ENCODE measurements at regions not wholly inside any gene's neighbourhood (a gene's known extent, or its start where the extent isn't known, plus 50 kb on each side); places are given as distances from the start of the nearest gene placed in this dataset.
"Not testable (repeated sequence)": the region's sequence is repeated elsewhere in the genome, so short reads cannot be mapped to it uniquely, and the experiment has no call there.

- Histone ChIP-seq H3K9me3 (no peaks in the 10 kb centered on the region), H3K27ac (no peak overlapping the region), H3K4me1 (no peaks in the 10 kb centered on the region), H3K4me3 (no peak overlapping the region), H3K36me3 (ENCODE audit: low read depth, missing control alignments) (no peaks in the 10 kb centered on the region), H3K27me3 (no peaks in the 10 kb centered on the region)
- no peak for DNase-seq
- TF ChIP-seq POLR2A (IDR thresholded peaks at IDR 0.05) = no peak
- TF ChIP-seq CTCF (IDR thresholded peaks at IDR 0.05) = no peak
- WGBS, 2 donors = 41 to 67% methylated on average over 1 of the region's 1 CpG
- intact Hi-C loops (cut with DNase I; ENCODE audit: low total_unique reads) = no loop called here
Measured at GRCh38 chr5:112594941-112595340, 142.7 kb upstream of the APC start.

- no peaks in the 10 kb centered on the region for H3K36me3 ChIP-seq (ENCODE audit: low read depth, missing control alignments)
- H3K9me3 ChIP-seq = no peaks in the 10 kb centered on the region
- H3K4me3 ChIP-seq = no peak overlapping the region
- 96 to 100% methylated on average over 1 of the region's 1 CpG for WGBS, 2 donors
- TF ChIP-seq POLR2A (IDR thresholded peaks at IDR 0.05) (no peak), CTCF (IDR thresholded peaks at IDR 0.05) (no peak)
- H3K27me3 ChIP-seq = no peaks in the 10 kb centered on the region
- H3K4me1 ChIP-seq = no peaks in the 10 kb centered on the region
- H3K27ac ChIP-seq = no peak overlapping the region
- no peak for DNase-seq
- intact Hi-C loops (cut with DNase I; ENCODE audit: low total_unique reads) = no loop called here
Measured at GRCh38 chr5:112597831-112598230, 139.9 kb upstream of the APC start.

GRCh38 chr5:112600510-112600909 lies 137.2 kb upstream of the APC start:
- H3K27ac ChIP-seq; intact Hi-C loops (cut with DNase I; ENCODE audit: low total_unique reads): not testable (repeated sequence)
- WGBS, 2 donors = 21 to 29% methylated on average over 2 of the region's 2 CpGs

DNA sequence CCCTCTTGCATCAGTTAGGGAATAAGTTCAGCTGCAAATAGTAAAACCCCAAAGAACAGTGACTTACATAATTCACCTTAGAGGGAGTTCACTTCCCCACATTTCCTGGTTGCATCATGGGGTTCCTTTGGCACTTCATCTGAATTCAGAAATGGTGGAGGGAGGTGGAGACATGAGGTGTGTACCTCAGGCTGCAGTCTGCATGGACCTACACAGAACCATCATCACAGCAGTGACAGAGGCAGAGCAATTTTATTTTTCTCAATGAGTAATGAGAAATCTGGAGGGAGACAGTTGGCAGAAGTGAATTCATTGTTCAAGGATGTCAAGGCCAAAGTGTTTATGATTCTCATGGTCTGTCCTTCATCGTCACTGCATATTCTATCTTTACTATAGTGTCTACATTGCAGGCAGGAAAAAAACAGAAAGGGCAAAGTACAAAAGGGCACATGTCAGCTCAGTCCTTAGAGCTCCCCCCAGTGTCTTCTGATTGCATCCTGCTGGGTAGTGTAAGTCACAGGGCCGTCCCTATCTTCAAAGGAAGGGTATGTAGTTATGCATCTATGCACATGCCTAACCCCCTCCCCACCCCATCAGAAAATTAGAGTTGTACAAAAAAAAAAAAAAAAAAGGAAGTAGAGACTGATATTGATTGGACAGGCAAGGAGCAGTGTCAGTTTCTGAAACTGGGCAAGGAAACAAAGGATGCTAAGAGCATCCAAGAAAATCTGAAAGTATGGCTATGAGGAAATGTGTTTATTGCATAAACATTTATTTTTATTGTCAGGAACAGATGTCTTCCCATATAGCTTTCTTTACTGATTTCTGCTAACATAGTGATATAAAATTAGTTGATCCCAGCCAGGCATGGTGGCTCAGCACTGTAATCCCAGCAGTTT lies 132.7 kb upstream of the APC start:
- TF ChIP-seq POLR2A (IDR thresholded peaks at IDR 0.05) = no peak
- TF ChIP-seq CTCF (IDR thresholded peaks at IDR 0.05) = no peak
- Histone ChIP-seq H3K9me3 (no peaks in the 10 kb centered on the region), H3K4me3 (no peak overlapping the region), H3K27me3 (no peaks in the 10 kb centered on the region), H3K27ac (no peak overlapping the region), H3K4me1 (no peaks in the 10 kb centered on the region), H3K36me3 (ENCODE audit: low read depth, missing control alignments) (no peaks in the 10 kb centered on the region)
- intact Hi-C loops (cut with DNase I; ENCODE audit: low total_unique reads) = no loop called here
- no peak for DNase-seq
- 48 to 55% methylated on average over 2 of the region's 2 CpGs for WGBS, 2 donors

More at GRCh38 chr5:112600510-112600909, 137.2 kb upstream of the APC start:
- not testable (repeated sequence) for H3K4me3 ChIP-seq; H3K9me3 ChIP-seq; H3K4me1 ChIP-seq; DNase-seq; H3K27me3 ChIP-seq; H3K36me3 ChIP-seq (ENCODE audit: low read depth, missing control alignments)

- Histone ChIP-seq H3K27me3 (no peaks in the 10 kb centered on the region), H3K27ac (no peak overlapping the region), H3K36me3 (ENCODE audit: low read depth, missing control alignments) (no peaks in the 10 kb centered on the region), H3K4me1 (no peaks in the 10 kb centered on the region), H3K9me3 (no peaks in the 10 kb centered on the region), H3K4me3 (no peak overlapping the region)
- intact Hi-C loops (cut with DNase I; ENCODE audit: low total_unique reads) = no loop called here
- no peak for TF ChIP-seq CTCF (IDR thresholded peaks at IDR 0.05)
- no peak for TF ChIP-seq POLR2A (IDR thresholded peaks at IDR 0.05)
- no peak for DNase-seq
- WGBS, 2 donors = 81 to 92% methylated on average over 1 of the region's 1 CpG
Measured at GRCh38 chr5:112608975-112609374, 128.7 kb upstream of the APC start.
